NOMO-1 treated with DMSO at 0.1 percent for 48 hours (cell line): ENCODE measurements at regions not wholly inside any gene's neighbourhood (a gene's known extent, or its start where the extent isn't known, plus 50 kb on each side); places are given as distances from the start of the nearest gene placed in this dataset.

Experiments used
- DNase-seq: peaks from one replicate; lab custom pipeline; 2025; ENCODE audit not compliant: unreplicated experiment; lab: John Stamatoyannopoulos, UW

- no peak for DNase-seq
Measured at GRCh38 chr14:85296456-85297210, 233.3 kb upstream of the FLRT2 start.

GRCh38 chr14:85300107-85300506 is 229.8 kb upstream of the FLRT2 start:
- no peak for DNase-seq

DNA sequence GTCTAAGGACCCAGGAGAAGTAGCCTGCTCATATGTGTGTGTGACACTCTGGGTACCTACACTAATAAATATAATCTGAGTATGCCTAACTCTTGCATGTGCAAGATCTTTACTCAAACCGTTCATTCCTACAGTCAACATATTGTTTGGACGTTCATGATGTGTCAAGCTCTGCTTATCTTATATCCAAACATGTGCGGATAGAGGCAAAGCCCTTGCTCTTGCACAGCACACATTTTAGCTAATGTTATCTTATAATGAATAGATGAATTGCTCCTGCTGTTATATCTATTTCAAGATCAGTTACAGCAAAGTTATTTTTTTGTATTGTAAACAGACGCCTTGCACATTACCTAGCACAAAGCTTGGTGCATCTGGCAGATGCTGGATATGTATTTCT is 228.4 kb upstream of the FLRT2 start:
- no peak for DNase-seq

DNA sequence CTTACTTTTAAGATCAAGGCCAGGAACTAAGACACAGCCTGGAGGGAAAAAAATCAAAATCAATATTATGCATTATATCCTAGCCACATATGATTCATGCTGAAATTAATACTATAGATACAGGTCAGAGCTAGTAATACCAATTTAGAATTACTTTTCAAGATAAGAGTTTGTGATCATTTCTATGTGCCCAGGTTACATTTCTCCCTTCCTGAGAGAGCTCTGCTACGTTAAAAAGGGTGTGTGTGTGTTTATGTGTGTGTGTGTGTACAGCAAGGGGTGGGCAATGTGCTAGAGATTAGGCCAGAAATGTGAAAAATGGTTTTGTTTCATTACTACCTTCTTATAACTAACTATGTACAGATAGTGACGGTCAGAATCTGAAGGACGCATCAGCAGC is 223.9 kb upstream of the FLRT2 start:
- no peak for DNase-seq

DNA sequence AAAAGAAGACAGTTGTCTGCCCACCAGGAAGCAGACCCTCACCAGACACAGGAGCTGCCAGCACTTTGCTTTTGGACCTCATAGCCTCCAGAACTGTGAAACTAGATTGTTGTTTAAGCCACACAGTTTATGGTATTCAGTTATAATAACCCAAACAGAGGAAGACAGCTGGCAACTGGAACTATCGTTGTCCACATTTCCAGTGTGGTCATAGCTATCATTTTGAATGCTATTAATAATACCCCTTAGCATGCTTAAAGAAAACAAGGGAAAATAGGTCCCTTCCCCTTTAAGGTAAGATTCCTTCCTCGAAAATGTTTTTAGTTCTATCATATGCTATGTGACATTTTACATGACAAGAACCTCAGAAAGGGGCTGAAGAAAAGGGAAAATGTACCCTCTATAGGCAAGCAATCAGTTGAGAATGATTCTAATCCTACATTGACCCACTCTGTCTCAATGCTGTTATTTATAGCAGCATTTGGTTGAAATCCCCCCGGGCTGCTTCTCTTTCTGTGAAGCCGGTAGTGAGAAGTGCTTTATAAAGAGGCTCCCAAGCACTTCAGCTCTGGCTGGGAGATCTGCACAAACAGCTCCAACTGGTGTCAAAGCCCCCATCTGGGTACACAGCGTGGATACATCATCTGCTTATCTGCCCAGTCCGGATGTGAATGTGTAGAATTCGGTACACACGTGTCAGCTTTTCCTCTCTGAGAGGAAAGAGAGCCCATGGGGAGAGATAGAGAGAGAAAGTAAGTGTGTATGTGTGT is 221.2 kb upstream of the FLRT2 start:
- DNase-seq = no peak

GRCh38 chr14:85310491-85311272 is 219.3 kb upstream of the FLRT2 start:
- no peak for DNase-seq

DNA sequence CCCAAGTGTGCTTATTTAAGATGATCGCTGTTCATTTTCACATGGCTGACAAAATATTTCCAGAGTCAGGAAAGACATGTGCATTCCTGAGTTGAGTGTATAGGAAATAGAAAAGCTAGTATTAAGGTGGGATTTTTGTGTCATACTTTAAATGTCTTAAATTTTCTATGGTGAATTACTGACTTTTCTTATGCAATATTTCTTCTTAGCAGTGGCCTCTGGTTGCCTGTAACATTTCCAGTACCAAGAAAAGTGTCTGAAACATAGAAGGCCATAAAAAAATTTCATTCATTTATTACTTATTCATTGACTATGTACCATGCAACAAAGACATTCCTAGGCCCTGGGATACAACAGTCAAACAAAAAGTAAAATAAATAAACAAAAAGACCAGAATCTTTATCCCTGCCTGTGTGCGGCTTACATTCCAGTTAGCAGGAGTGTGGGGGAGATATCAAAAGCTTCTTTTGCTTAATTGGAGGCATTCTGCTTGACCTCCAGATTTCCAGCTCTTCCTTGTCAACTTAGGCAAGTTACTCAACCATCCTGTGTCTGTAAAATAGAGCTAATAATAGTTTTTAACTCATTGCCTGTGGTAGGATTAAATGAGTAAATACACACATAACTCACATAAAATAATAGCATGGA is 216.3 kb upstream of the FLRT2 start:
- no peak for DNase-seq

DNA sequence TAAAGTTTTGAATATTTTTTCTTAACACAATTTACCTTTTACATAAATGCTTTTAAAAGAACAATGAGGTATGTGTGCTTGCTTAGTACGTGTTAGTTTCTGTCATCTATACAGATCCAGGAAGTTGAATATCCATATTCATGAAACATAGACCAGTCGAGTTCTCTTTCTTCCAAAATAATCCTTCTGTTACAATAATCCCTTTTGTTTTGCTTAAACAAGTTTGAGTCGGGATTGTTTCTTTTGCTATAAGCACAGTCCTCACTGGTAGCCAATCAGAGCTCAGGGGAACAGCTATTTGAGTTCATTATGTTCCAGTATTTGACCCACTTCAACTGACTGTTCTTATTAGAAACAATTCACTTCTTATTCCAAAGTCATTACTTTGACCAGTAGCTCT is 214.7 kb upstream of the FLRT2 start:
- no peak for DNase-seq

DNA sequence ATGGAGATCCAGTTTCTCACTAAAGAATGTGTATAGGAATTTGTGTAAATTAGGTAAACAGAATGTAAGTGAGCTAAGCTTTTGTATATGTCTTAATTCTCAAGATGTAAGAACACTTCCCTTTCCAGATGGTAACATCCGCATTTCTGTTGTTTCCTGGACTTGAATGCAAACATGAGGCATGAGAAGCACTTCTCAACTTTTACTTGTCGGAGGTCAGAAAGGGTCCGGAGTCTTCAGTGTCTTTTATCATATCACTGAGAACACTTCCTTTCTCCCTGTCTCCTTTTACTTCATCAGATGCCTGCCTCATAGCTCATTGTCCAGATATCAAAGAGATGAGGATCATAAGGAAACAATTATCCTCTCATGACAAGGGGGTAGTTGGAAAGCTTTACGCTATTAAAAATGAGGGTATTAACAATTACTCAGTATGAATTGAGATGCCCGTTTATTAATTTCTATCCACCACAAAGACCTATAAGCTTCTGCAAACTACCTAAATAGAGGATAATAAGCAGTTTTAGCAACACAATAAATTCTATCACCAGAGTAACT is 214.1 kb upstream of the FLRT2 start:
- no peak for DNase-seq

DNA sequence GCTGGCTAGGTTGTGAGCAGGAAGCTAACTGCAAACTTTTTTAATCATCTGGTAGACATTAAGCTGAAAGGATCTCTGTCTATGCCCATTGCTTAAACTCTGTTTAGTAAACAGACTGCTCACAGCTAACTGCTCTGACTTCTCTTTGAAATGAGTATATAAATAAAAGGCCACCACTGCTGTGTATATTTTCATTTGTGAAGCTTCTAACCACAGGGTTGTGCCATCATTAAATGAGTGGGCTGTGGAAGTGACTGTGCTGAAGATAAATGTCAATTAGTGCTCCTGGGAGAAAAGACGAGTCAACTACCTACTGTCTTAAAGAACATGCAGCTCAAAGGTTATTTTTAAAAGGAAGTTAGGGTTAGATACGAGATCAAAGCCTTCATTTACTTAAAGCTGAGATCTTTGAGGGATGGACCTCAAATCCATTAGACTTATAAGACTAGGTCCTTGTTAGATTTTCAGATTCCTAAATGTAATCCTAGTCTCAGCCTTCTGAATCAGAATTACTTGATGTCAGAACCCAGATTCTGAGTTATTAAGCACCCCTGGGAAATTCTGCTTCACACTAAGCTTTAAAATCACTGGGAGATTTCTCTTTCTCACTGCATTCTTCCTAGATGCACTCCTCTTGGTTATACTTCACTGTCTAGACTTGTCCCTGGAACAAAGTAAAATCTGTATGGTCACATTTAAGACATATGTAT is 213.1 kb upstream of the FLRT2 start:
- no peak for DNase-seq

- DNase-seq = no peak
Measured at GRCh38 chr14:85317491-85318021, 212.4 kb upstream of the FLRT2 start.

DNA sequence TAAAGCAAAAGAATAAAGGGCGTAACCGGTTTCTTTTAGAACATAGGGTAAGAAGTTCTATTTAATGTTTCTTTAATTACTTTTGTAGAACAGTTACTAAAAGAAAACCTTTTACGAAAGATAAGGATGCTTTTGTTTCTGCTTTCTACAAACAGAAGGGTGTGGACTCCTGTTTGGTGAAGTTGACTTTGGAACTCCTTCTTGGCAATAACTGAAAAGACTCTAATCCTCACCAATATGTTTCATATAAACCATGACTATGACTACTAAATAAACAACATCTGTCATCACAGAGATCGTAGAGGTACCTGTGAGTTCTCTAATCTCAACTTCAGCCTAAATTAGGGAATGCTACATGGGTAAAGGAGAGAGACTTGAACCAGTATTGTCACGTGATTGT is 210.8 kb upstream of the FLRT2 start:
- no peak for DNase-seq

DNA sequence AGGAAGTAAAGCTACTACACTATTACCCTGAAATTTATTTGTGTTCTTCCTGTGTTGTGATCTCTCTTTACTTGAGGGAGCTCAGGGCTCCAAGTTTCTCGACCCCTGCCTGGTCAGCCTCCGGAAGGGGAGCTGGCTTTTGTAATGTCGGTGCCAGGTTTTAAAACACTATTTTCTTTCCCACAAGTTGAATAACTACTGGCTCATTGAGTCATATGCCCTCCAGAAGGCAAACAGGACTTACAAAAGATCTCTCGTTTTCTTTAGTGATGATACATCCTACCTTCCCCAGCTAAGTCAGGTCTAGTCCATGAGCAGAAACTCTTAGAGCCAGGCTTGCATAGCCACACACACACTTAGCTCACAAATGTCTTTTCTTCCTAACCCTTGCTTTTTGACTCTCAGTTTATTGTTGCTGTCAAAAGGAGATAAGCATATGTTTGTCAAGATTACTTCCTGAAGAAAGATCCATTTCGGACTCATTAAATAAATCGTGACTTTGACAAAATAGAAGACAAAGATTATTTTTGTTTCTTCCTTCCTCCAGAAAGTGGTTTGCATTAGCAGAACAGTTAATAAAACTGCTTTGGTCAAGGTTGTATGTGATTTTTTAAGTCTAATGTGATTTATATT is 209.8 kb upstream of the FLRT2 start:
- no peak for DNase-seq

GRCh38 chr14:85325134-85326017 is 204.6 kb upstream of the FLRT2 start:
- DNase-seq = no peak

- no peak for DNase-seq
Measured at GRCh38 chr14:85332401-85332800, 197.5 kb upstream of the FLRT2 start.

GRCh38 chr14:85333313-85333712 is 196.6 kb upstream of the FLRT2 start:
- DNase-seq = no peak

DNA sequence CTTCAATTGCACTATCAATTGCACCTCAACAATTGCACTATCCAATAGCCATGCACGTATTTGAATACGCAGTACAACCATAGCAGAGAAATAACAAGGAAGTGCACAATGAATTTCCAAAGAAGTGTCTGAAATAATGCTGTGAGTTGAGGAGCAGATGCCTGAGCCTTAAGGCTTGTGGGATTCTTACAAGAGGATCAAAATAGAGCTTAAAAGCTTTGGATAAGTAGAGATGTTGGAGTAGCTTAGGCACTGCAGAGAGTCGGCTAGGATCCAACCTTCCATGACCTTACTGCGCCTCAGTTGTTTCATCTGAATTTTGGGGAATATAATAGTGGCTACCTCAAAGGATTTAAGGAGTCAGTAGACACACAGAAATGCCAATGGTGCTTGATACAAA is 196.1 kb upstream of the FLRT2 start:
- no peak for DNase-seq

DNA sequence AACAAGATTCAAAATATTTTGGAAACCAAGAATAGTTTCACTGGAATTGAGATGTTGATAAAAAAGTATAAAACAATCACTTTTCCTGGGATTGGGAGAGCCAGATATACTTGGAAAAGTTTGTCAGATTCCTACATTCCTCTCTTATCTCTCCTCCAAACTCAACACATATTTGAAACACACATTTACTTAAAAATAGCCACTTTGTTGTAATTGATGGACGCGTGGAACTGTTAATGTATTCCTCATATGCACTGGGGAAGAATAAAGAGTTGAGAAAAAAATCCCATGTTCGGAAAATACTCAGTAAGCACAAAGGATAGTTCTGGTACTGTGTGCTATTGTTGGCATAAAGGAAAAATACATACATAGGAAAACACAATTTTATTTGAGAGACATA is 195.6 kb upstream of the FLRT2 start:
- DNase-seq = no peak

DNA sequence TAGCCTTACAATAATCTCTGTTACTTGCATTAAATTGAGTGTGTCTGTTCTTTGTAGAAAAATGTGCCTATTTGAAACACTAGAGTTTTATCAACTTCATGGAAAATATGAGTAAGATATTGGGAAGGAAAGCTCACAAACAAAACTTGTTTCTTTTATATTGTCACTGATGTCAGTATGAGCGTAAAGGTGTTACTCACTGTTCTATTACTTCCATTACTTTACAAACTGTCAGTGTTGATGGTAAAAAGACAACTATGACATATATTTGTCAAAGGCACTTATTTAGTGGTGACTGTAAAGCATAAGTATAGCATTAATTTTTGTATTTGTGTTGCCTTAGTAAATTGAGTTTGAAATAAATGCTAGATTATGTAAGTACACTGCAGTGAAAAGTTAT is 193.7 kb upstream of the FLRT2 start:
- no peak for DNase-seq
